DLD1 (cell line): ENCODE measurements at regions not wholly inside any gene's neighbourhood (a gene's known extent, or its start where the extent isn't known, plus 50 kb on each side); places are given as distances from the start of the nearest gene placed in this dataset.

Experiments used
- in situ Hi-C: cut with HindIII; loops from 2 replicates; pipeline ENCODE4 v1.10.0; 2017; ENCODE audit warnings: low sequenced_read_pairs

DNA sequence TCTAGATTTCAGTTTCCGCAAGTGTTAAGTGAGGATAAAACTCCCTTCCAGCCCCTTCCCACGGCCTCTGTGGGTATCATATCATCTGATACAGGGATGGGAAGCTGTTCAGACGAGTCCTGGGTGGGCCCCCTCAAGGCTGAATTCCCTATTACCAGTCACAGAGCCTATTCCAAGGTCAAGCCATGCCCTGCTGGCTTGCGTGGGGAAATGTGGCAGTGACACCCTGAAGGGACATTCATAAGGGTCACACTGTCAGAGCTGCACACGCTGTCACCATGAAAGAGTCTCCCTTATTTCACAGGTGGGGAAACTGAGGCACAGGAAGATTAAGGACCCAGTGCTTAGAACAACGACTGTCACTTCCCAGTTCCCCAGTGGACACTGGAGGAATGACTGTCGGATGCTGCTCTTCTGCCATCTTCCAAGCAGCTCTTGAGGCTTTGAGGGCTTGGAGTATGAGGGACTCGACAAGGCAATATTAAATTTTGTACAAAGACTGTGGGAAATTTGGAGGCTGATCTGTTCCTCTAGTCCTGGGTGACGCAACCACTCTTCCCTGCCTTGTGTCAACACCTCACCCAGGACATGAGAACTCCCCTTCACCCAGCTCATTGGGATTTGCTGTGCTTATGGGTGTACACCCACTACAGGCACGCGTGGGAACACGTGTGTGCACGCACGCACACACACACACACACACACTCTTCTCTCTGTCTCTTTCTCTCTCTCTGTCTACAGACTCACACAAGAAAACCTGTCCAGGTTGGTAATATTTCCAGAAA is 386.0 kb downstream of the RPS24 start:
- in situ Hi-C loops, result loop anchor here (10.0 kb wide), 1 partner anchor 55 kb away; no protein-coding TSS in a partner anchor

DNA sequence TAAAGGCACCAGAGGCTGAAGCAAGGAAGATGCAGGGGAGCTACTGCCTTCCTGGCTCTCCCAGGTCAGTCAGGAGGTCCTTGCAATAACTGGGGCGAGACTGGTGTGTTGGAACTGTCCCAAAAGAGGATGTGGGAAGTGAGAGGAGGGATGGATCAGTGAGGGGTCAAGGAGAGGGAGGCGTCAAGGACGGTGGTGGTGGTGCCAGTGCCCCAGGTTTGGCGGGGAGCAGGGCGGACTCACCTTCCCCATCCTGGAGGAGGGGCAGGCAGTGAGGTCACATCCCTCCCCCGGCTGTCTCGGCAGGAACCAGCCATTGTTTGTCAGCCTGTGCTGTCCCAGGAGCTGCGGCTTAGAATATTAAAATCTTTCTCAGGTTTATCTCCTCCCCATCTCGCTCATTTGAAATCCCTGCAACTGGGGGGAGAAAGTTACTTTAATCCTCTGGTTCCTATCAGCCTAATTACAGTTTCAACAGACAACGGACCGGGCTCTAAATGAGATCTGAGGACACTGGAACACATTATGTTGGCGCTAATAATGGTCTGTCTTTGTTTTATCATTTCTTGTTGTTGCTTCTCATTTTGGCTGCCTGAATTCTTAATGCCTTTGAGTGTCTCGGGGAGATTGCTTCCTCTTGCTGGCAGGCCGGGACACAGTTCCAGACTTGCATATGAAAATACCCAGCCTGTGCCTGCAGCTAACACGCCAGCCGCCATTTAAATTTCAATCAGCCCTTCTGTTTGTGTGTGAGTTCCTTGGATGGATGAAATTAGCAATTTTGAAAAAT is 387.5 kb downstream of the RPS24 start:
- in situ Hi-C loops, result loop anchor here (10.0 kb wide), 1 partner anchor 54 kb away; no protein-coding TSS in a partner anchor

DNA sequence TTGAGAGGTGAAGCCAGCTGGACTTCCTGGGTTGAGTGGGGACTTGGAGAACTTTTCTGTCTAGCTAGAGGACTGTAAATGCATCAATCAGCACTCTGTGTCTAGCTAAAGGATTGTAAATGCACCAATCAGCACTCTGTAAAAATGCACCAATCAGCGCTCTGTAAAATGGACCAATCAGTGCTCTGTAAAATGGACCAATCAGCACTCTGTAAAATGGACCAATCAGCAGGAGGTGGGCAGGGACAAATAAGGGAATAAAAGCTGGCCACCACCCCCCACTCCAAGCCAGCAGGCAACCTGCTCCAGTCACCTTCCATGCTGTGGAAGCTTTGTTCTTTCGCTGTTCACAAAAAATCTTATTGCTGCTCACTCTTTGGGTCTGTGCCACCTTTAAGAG is 390.4 kb downstream of the RPS24 start:
- in situ Hi-C loops, result loop anchor here (10.0 kb wide), 1 partner anchor 51 kb away; no protein-coding TSS in a partner anchor

DNA sequence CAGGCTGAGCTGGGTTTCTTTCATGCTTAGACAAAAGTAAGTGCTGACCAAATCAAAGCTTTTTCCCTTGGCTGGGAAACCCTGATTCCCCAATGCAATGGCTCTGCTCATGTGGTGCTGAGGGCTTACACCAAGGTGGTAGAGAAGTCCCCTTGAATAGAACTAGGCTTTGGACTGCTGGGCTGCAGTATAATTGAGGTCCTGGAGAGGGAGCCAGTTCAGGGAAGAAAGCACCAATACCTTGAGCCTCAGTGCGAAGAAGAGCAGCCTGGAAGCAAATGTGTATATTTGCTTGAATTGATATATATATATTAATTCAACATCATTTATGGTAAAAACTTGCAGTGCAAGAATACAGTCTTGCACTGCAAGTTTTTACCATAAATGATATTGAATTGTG is 391.1 kb downstream of the RPS24 start:
- in situ Hi-C loops, result loop anchor here (10.0 to 25.0 kb wide), 2 partner anchors 50 to 163 kb away; no protein-coding TSS in a partner anchor

DNA sequence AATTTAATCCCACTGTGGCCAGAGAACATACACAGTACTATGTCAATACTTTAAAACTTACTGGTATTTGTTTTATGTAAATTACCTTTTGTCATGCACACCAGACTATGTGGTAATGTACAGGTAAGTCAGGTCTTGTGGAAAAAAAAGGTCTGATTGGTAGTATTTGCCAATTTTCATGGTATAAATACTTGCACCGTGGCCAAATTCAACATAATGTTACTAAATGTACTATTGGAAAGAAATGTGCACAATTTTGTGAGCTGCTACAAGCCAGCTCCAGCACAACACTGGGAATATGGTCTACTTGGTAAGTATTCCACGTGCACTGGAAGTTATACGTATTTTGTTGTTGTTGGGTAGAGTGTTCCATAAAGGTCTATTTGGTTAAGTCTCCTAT is 392.5 kb downstream of the RPS24 start:
- in situ Hi-C loops, result loop anchor here (10.0 to 25.0 kb wide), 2 partner anchors 49 to 161 kb away; no protein-coding TSS in a partner anchor

DNA sequence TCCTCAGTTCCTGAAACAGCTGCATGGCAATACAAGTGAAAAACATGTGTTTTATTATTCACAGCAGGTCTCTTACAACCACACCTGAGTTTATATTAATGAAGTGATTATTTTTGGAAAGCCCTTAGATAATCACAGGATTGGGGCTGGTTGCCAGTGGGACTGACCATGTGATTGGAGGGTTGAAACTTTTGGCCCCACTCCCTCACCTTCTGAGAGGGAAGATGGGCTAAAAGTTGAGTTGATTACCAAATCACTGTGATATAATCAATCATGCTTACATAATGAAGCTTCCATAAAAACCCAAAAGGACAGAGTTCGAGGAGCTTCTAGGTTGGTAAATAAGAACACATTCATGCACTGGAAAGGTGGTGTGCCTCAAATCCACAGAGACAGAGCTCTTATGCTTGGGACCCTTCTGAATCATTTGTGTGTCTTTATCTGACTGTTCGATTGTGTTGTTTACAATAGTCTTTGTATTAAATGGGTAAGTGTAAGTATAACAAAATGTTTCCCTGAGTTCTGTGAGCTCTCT is 393.9 kb downstream of the RPS24 start:
- in situ Hi-C loops, result loop anchor here (10.0 to 25.0 kb wide), 2 partner anchors 47 to 160 kb away; no protein-coding TSS in a partner anchor

DNA sequence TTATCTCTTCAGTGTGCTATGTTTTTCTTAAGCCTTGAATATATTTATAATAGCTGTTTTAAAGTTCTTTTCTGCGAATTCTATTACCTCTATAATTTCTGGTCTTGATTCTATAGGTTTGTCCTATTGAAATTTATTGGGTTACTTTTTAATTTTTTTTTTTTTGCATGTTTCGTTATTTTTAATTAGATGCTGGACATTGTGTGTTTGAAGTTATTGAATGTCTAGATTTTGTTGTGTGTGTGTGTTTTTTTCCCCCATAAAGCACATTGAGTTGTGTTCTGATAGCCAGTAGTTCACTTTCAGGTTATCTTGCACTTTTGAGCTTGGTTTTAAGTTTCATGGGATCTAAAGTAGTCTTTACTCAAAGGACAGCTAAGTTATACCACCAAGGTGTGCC is 394.9 kb downstream of the RPS24 start:
- in situ Hi-C loops, result loop anchor here (10.0 to 25.0 kb wide), 2 partner anchors 46 to 159 kb away; no protein-coding TSS in a partner anchor

DNA sequence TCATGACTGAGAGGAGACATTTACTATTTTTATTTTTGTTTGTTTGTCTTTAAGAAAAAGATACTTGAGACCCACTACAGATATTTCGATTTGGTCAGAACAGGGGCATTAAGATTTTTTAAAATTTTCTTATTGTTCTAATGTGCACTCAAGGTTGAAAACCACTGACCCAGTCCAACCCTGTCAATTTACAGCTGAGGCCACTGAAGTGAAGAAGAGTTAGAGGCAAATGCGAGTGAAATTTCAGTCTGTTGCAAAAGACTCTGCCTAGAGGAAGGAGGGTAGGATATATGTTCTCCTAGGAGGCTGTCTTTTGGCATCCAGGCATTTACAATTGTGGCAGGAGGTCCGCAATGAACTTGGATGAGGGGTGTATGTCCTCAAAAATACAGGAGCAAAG is 396.3 kb downstream of the RPS24 start:
- in situ Hi-C loops, result loop anchor here (10.0 to 25.0 kb wide), 2 partner anchors 45 to 157 kb away; no protein-coding TSS in a partner anchor

DNA sequence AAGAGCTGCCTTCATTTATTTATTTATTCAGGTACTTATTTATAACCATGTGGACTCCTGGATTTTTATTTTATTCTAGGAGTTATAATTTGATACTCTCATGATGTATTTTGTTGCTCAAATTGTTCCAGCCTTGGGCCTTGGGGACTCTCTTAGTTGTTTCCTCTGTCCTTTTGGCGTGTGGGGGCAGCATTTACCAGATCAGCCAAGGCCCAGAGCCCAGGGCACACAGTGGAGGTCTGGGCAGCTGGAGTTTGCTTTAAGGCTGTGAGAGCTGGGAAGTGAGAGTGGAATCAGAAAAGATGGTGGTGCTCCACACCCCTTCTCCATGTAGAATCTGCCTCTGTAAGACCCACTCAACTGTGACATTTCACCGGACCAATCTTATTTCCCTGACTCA is 398.9 kb downstream of the RPS24 start:
- in situ Hi-C loops, result loop anchor here (25.0 kb wide), 1 partner anchor 155 kb away; no protein-coding TSS in a partner anchor

DNA sequence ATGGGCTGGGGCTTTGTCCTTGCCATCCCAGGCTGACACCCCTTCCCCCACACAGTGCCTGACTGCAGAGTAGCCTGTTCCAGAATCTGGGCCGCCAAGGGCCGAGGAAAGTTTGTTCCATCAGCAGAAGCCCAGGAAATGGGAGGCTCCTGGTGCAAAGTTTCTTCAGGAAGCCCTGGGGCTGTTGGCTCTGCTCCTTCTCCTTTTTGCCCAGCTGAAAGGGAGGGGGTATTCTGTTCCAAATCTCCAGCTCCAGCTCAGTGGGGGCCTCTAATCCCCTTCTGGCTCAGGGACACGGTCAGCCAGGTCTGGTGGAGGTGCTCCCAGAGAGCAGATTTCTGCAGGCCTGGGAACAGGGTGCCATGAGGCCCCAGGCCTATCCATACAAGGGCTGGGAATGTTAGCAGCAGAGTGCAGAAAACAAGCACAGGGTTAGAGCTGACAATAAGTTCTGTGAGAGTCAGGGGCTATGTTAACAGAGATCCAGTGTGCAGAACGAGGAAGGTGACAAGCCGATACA is 399.5 kb downstream of the RPS24 start:
- in situ Hi-C loops, result loop anchor here (25.0 kb wide), 1 partner anchor 154 kb away; no protein-coding TSS in a partner anchor

DNA sequence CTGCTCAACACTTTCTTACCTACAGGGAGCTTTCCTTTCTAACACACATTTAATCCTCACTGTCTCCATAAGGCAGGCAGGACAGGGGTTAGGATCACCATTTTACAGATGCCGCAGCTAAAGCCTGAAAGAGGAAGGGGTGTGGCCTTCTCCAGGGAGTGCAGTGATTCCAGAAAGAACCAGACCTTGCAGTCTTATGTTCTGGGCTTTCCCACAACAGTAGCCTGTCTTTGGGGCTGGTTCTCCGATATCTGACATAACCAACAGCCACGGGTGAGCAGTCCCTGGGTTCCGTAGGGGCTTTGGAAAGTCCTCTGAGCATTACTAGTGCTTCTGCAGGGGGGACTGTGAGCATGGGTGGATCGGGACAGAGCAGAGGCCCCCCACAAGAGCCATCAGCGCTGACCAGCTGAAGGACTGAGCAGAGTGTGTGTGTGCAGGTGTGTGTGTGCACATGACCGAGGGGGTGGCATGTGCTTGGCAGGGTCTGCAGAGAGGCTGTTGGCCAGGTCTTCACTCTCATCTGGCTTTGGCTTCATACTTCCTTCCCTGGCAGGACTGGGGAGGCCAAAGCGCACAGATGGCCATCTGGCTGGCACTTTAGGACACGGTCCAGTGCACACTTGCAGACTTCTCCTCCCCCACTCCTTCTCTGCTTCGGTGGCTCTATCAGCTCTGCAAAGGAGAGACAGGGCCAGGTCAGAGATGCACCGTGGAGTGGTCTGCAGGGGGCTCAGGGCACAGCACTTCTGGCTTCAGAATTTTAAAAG is 400.3 kb downstream of the RPS24 start:
- in situ Hi-C loops, result loop anchor here (25.0 kb wide), 1 partner anchor 153 kb away; no protein-coding TSS in a partner anchor

DNA sequence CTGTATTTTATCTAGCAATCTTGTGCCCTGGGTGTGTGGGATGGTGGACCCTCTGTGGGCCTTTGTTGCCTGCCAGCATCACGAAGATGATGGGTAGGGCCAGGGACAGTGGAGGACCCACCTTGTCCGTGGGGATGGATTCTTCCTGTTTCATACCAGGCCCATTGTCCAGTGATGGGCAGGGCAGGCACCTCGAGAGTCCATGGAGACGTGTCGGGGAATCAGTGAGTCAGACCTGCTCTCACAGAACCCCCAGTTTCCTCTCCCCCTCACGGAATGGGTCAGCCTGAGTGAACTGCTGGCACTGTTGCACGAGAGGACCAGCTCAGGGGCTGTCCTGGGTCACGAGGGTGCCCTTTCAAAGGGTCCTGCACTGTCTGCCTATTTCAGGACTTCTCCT is 401.2 kb downstream of the RPS24 start:
- in situ Hi-C loops, result loop anchor here (25.0 kb wide), 1 partner anchor 152 kb away; no protein-coding TSS in a partner anchor

DNA sequence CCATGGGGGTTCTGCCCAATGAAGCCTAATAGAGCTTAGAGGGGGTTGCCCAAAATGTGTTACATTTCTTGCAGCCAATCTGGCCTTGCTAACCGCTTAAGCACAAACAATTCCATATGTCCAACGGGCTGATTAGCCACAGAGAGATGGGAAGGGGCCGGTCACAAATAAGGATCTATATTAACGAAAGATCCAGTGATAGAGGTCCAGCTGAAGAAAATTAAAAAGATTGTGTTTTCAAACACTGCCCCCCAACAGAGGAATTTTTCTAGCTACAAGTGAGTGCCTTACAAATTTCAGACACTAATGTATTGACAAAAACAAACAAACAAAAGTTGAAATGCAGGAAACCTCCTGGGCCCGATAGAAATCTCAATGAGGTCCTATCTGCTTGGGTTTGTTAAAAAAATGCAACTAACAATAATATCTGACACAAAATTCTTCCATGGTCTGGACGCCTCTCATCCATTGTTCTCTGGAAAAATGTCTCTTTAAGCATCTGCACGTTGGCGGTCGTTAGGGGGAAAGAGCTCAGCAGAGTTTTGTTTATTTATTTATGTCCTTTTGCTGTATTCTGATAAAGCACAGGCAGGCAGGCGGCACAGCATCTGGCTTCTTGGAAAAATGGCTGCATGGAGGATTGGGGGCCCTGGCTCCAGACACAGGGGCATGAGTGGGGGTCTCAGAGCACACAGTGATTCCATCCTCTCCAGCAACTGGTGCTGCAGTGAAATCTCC is 402.0 kb downstream of the RPS24 start:
- in situ Hi-C loops, result loop anchor here (25.0 kb wide), 1 partner anchor 152 kb away; no protein-coding TSS in a partner anchor

DNA sequence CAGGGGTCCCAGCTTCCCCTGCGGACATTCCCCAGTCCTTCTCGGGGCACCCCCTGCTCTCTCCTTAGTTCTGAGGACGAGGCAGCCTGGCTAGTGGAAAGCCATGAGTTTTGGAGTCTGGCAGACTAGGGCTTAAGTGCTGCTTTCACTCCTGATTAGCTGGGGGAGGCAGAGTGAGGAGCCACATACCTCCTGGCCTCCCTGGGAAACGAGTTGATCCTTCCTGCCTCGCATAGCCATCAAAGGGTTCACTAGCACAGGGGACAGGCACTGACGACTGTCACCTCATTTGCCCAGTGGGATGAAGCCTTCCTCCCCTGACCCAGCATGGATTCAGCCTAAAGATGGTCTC is 402.5 kb downstream of the RPS24 start:
- in situ Hi-C loops, result loop anchor here (25.0 kb wide), 1 partner anchor 151 kb away; no protein-coding TSS in a partner anchor

DNA sequence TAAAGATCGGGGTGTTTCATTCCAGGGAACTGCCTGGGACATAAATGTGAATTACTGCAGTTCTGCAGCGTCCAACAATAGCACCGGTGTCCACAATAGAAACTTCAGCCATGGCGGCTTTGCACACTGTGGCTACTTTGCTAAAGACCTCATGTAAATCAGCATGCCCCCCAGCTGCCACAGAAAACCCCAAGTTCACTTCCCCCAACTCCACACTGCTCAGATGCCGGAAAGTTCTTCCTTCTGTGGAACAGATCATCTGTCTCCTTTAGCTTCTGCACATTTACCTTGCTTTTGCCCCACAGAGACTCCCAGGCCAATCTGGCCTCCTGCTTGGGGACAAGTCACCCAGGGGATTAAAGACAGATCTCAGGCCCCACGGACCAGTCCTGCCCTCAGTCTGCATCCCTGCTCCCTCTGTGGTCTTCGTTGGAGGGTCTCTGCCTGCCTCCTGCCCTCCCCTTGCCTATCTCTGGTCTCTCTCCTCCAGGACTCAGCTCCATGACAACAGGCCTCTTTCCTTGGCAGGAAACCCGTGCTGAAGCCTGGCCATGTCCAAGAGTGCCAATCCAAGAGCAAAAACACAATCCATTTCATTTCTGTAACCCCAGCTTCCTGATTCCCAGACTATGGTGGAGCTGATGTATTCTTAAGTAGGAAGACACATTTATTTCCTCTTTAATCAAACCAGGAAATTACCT is 403.2 kb downstream of the RPS24 start:
- in situ Hi-C loops, result loop anchor here (25.0 kb wide), 1 partner anchor 150 kb away; no protein-coding TSS in a partner anchor

DNA sequence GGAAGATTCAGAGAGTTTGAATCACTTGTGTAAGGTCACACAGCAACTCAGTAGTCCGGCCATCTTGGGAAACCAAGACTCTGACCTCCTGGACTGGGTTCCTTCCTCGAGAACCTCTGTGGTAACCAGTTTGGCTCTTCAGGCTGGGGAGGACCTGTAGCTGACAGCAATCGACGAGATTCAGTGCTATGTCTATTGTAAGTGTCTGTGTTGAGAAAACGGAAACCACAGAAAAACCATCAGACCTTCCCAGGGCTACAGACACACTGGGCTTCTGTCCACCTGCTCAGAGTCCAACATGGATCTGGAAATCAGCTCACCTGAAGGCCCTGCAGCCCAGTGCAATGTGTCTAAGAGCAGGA is 403.7 kb downstream of the RPS24 start:
- in situ Hi-C loops, result loop anchor here (25.0 kb wide), 1 partner anchor 150 kb away; no protein-coding TSS in a partner anchor

DNA sequence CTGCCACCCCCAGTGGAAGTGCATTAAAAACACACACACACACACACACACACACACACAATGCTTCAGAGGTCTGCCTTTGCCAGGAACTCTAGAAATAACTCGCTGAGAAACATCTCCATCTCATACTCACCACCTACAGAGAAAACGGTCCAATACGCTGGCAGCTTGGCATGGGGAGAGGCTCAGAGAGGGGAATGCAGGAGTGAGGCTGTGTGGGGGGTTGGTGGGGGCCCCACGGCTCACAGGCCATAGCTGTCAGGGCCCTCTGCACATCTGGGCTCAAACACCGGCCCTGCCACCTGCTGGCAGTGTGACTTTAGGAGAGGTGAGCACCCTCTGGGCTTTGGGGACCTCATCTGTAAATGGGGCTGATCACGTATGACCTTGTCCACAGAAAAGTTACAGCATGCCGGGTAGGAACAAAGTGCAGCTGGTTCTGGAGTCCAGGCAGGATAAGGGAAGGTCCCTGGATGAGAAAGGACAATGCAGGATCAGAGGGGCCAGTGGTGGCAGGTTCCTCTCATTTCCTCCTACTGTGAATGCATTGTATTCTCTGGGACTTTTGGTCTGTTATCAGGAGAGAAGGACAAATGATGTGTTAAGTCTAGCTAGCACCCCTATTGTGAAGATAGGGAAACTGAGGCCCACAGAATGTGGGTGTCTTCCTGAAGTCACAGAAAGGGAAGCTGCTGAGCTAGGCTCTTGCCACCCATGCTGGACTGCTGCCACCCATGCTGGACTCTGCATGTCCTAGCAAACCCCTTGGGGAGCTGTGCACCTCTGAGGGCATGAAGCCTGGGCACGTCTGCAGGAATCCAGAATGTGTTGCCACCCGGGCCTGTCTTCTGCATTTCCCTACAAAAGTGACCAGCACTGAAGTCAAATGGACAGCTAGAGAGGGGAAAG is 404.6 kb downstream of the RPS24 start:
- in situ Hi-C loops, result loop anchor here (25.0 kb wide), 1 partner anchor 149 kb away; no protein-coding TSS in a partner anchor
